ENCODE measurements at regions not wholly inside any gene's neighbourhood (a gene's known extent, or its start where the extent isn't known, plus 50 kb on each side); places are given as distances from the start of the nearest gene placed in this dataset.

DNA sequence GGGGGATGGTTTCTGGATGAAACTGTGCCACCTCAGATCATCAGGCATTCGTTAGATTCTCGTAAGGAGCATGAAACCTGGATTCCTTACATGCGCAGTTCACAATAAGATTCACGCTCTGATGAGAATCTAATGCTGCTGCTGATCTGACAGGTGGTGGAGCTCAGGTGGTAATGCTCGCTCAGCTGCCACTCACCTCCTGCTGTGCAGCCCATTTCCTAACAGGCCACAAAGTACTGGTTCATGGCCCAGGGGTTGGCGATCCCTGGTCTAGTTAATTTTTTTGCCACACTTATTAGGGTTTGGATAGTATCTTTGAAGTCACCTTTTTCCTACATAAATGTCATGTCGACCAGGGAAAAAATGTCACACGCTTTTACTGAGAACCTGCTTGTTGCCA, 96.8 kb upstream of the MLIP start:
- Histone ChIP-seq H3K9me3 (no peaks in the 10 kb centered on the region), H3K27me3 (no peaks in the 10 kb centered on the region), H3K27ac (no peak overlapping the region), H3K4me3 (no peak overlapping the region), H3K36me3 (no peaks in the 10 kb centered on the region), H3K4me1 (peaks cover 0 to 37% (median 15%) of the 10 kb centered on the region in 4 donors)
- DNase-seq (no peak), ATAC-seq (no peak)
- TF ChIP-seq, protein P1, sequence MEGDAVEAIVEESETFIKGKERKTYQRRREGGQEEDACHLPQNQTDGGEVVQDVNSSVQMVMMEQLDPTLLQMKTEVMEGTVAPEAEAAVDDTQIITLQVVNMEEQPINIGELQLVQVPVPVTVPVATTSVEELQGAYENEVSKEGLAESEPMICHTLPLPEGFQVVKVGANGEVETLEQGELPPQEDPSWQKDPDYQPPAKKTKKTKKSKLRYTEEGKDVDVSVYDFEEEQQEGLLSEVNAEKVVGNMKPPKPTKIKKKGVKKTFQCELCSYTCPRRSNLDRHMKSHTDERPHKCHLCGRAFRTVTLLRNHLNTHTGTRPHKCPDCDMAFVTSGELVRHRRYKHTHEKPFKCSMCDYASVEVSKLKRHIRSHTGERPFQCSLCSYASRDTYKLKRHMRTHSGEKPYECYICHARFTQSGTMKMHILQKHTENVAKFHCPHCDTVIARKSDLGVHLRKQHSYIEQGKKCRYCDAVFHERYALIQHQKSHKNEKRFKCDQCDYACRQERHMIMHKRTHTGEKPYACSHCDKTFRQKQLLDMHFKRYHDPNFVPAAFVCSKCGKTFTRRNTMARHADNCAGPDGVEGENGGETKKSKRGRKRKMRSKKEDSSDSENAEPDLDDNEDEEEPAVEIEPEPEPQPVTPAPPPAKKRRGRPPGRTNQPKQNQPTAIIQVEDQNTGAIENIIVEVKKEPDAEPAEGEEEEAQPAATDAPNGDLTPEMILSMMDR (IDR thresholded peaks at IDR 0.05), result no peak
- no peak for TF ChIP-seq POLR2A (IDR thresholded peaks at IDR 0.05)
- whole genome bisulfite sequencing (ENCODE audit: insufficient coverage, low coverage, low lambda C conversion rate, missing lambda C conversion rate), result 96% methylated on average over 8 of the region's 8 CpGs
- intact Hi-C loops (cut with DNase I), result no loop called here

DNA sequence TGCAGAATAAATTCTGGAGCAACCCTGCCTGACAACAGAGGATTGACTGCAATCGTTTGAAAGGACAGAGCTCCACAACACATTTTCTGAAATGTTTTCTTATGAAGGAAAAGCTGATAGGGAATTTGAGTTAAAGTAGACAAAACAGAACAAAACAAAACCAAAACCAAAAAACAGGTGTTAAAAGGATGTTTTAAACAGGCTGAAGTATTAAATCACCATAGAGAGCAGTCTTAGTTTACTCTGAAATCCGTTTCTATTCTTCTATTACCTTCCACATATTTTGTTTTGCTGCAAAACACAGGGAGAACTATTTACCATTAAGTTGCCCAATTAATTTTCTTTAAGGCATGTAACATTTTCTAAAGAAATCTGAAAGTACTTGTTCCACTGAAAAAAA, 93.4 kb upstream of the MLIP start:
- Histone ChIP-seq H3K36me3 (no peaks in the 10 kb centered on the region), H3K27me3 (no peaks in the 10 kb centered on the region), H3K9me3 (no peaks in the 10 kb centered on the region), H3K27ac (no peak overlapping the region), H3K4me3 (no peak overlapping the region), H3K4me1 (peaks cover 0 to 32% (median 14%) of the 10 kb centered on the region in 4 donors)
- peak in 1 of 4 donors; percentile 36 for ATAC-seq
- intact Hi-C loops (cut with DNase I), result no loop called here
- 11% methylated on average over 2 of the region's 2 CpGs for WGBS (ENCODE audit: insufficient coverage, low coverage, low lambda C conversion rate, missing lambda C conversion rate)
- no peak for TF ChIP-seq POLR2A (IDR thresholded peaks at IDR 0.05)
- TF ChIP-seq, protein P1 (IDR thresholded peaks at IDR 0.05), result no peak
- DNase-seq, result no peak

DNA sequence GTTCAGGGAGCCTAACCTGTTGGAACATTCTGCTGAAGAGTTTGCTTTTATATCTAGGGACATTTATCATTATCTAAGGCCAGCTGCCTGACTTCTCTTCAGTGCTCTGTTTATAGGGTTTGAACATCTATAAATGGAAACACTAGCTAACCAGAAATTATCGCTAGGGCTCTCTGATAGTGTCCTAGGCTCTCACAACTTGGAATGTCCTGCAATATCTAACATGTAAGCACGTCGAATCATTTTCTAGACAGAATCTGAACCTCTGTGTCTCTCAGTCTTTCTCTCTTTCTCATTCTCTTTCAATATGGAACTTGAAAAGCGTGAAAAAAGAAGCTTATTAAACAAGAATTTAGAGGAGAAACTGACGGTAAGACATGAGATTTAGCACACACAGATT, 92.5 kb upstream of the MLIP start:
- TF ChIP-seq, protein P1 (IDR thresholded peaks at IDR 0.05), result no peak
- no peak for TF ChIP-seq POLR2A (IDR thresholded peaks at IDR 0.05)
- peak in 3 of 4 donors; percentile 35 to 44 (median 40) for ATAC-seq

DNA sequence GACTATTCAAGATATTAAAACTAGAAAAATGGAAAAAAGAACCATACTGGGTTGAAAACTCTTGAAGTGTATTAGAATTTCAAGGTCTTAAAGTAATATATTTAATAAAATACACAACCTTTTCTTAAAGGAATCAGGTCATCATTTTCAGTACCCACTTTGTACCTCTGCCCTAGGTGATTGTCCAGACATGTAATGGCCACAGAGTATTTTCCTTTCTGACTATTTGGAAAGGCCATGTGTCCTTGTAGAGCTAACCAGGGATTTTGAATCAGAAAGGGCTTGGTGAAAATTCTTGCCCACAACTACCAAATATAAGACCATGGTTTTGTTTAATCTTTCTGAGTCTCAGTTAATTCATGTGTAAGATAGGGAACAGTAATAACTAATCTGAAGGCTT, 91.4 kb upstream of the MLIP start:
- DNase-seq, result no peak
- Histone ChIP-seq H3K9me3 (no peaks in the 10 kb centered on the region), H3K4me3 (no peak overlapping the region), H3K36me3 (no peaks in the 10 kb centered on the region), H3K27me3 (no peaks in the 10 kb centered on the region), H3K4me1 (peaks cover 0 to 31% (median 14%) of the 10 kb centered on the region in 4 donors), H3K27ac (peak overlapping the region in 1 of 3 donors; percentile 4)
- no peak for TF ChIP-seq POLR2A (IDR thresholded peaks at IDR 0.05)
- TF ChIP-seq, protein P1 (IDR thresholded peaks at IDR 0.05), result no peak
- intact Hi-C loops (cut with DNase I), result no loop called here
- ATAC-seq, result peak in 1 of 4 donors; percentile 20

More for the DNA sequence above, 92.5 kb upstream of the MLIP start:
- Histone ChIP-seq H3K27me3 (no peaks in the 10 kb centered on the region), H3K9me3 (no peaks in the 10 kb centered on the region), H3K27ac (no peak overlapping the region), H3K4me3 (no peak overlapping the region), H3K36me3 (no peaks in the 10 kb centered on the region), H3K4me1 (peaks cover 0 to 31% (median 14%) of the 10 kb centered on the region in 4 donors)
- 43% methylated on average over 5 of the region's 5 CpGs for WGBS (ENCODE audit: insufficient coverage, low coverage, low lambda C conversion rate, missing lambda C conversion rate)
- intact Hi-C loops (cut with DNase I), result no loop called here
- DNase-seq, result no peak

DNA sequence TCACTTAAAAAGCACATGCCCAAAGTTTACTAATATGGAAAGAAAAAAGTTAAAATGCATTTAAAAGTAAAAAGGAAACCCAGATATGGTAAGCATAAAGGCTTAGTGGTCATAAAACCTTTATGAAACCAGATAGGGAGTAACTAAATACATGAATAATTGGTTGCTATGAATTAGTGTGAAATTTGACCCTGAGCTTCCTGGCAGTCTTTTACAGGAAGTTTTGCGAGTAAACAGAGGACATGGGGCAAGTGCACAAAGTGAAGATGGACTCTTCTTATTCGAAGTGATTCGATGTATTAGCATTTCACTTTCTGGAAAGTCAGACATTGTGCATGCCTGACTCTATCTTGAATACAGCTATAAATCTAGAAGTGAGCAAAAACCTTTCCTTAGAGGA, 90.9 kb upstream of the MLIP start:
- Histone ChIP-seq H3K4me1 (peaks cover 0 to 31% (median 14%) of the 10 kb centered on the region in 4 donors), H3K9me3 (no peaks in the 10 kb centered on the region), H3K27ac (peak overlapping the region in 1 of 3 donors; percentile 4), H3K27me3 (no peaks in the 10 kb centered on the region), H3K36me3 (no peaks in the 10 kb centered on the region), H3K4me3 (no peak overlapping the region)
- WGBS (ENCODE audit: insufficient coverage, low coverage, low lambda C conversion rate, missing lambda C conversion rate), result 7% methylated on average over 3 of the region's 3 CpGs
- intact Hi-C loops (cut with DNase I), result no loop called here
- DNase-seq (no peak), ATAC-seq (peak; percentile 45 to 87 (median 76))
- TF ChIP-seq, protein P1 (IDR thresholded peaks at IDR 0.05), result no peak
- TF ChIP-seq POLR2A (IDR thresholded peaks at IDR 0.05), result no peak

Measured in right lobe of liver (tissue), 6 donors.